GM18868 (cell line): ENCODE measurements at regions not wholly inside any gene's neighbourhood (a gene's known extent, or its start where the extent isn't known, plus 50 kb on each side); places are given as distances from the start of the nearest gene placed in this dataset.
"Not testable (repeated sequence)": the region's sequence is repeated elsewhere in the genome, so short reads cannot be mapped to it uniquely, and the experiment has no call there.

Experiments
- ATAC-seq: cut with Tn5 transposase; IDR thresholded peaks from one replicate; pipeline ENCODE4 v1.9.1; 2021; ENCODE audit warnings: mild to moderate bottlenecking, moderate library complexity; ENCODE audit not compliant: unreplicated experiment

GRCh38 chr4:34373456-34373855 lies 1870.9 kb downstream of the ARAP2 start:
- no peak for ATAC-seq

GRCh38 chr4:34412233-34412632 lies 1832.1 kb downstream of the ARAP2 start:
- ATAC-seq = peak; percentile 46

GRCh38 chr4:34412911-34413310 lies 1831.4 kb downstream of the ARAP2 start:
- no peak for ATAC-seq

GRCh38 chr4:34417160-34417559 lies 1827.2 kb downstream of the ARAP2 start:
- ATAC-seq = no peak

GRCh38 chr4:34419871-34420270 lies 1824.4 kb downstream of the ARAP2 start:
- ATAC-seq = no peak

- ATAC-seq = no peak
These were observed 1821.7 kb downstream of the ARAP2 start for GRCh38 chr4:34422472-34423175.

GRCh38 chr4:34432706-34433105 lies 1811.6 kb downstream of the ARAP2 start:
- no peak for ATAC-seq

GRCh38 chr4:34434377-34434776 lies 1809.9 kb downstream of the ARAP2 start:
- ATAC-seq = peak; percentile 94

GRCh38 chr4:34464196-34464595 lies 1780.1 kb downstream of the ARAP2 start:
- no peak for ATAC-seq

GRCh38 chr4:34466411-34466810 lies 1777.9 kb downstream of the ARAP2 start:
- ATAC-seq = no peak

- no peak for ATAC-seq
These were observed 1774.8 kb downstream of the ARAP2 start for GRCh38 chr4:34469516-34469915.

- ATAC-seq = no peak
These were observed 1759.1 kb downstream of the ARAP2 start for GRCh38 chr4:34485252-34485651.

GRCh38 chr4:34486461-34487363 lies 1757.6 kb downstream of the ARAP2 start:
- ATAC-seq = no peak

GRCh38 chr4:34492414-34492813 lies 1751.9 kb downstream of the ARAP2 start:
- ATAC-seq = no peak

- no peak for ATAC-seq
These were observed 1742.2 kb downstream of the ARAP2 start for GRCh38 chr4:34502086-34502485.

GRCh38 chr4:34504731-34505130 lies 1739.6 kb downstream of the ARAP2 start:
- not testable (repeated sequence) for ATAC-seq

- not testable (repeated sequence) for ATAC-seq
These were observed 1737.7 kb downstream of the ARAP2 start for GRCh38 chr4:34506511-34507092.

- ATAC-seq = no peak
These were observed 1731.7 kb downstream of the ARAP2 start for GRCh38 chr4:34512616-34513015.

- ATAC-seq = no peak
These were observed 1727.8 kb downstream of the ARAP2 start for GRCh38 chr4:34516524-34516923.

GRCh38 chr4:34534916-34535315 lies 1709.4 kb downstream of the ARAP2 start:
- no peak for ATAC-seq

- no peak for ATAC-seq
These were observed 1678.2 kb downstream of the ARAP2 start for GRCh38 chr4:34566091-34566490.

GRCh38 chr4:34572026-34572425 lies 1672.3 kb downstream of the ARAP2 start:
- no peak for ATAC-seq
